SK-N-SH (cell line): ENCODE measurements at regions not wholly inside any gene's neighbourhood (a gene's known extent, or its start where the extent isn't known, plus 50 kb on each side); places are given as distances from the start of the nearest gene placed in this dataset.

Experiments used
- CTCF ChIA-PET: fragments of 300-600, 350-600 bp; formaldehyde crosslinking; extraction: SDS; loops from one replicate; lab custom pipeline; 2021; lab: Yijun Ruan, JAX
- POLR2A ChIA-PET: fragments of 350-600 bp; sonication (Branson Sonifier 250); formaldehyde crosslinking; extraction: SDS; loops from one replicate; lab custom pipeline; 2020; ENCODE audit warnings: antibody characterized with exemption, inconsistent platforms; lab: Yijun Ruan, JAX
- DNase-seq: peaks from one replicate; pipeline ENCODE4 v3.0.0; 2012
- H2AFZ ChIP-seq: fragments of 200-600 bp; sonication (generic); 2 replicates; pipeline ENCODE4 v1.8.1; 2016; ENCODE audit warnings: antibody characterized with exemption, mild to moderate bottlenecking, low read depth
- H3F3A ChIP-seq: fragments of 200-600 bp; sonication (generic); replicated peaks from 2 replicates; pipeline ENCODE3; 2016; ENCODE audit warnings: antibody characterized with exemption, mild to moderate bottlenecking; ENCODE audit not compliant: insufficient read depth
- H3K27ac ChIP-seq, 2 experiments: fragments of 200-500 bp in 1 of 2; fragments of 200-600 bp in 1 of 2; sonication (Bioruptor generic) in 1 of 2; sonication (generic), shearing (Covaris generic) in 1 of 2; 2 replicates each; pipeline versions ENCODE4 v1.5.1 to v1.6.1; 2014 to 2016; ENCODE audit warnings: low read depth in 2 of 2, inconsistent platforms in 1 of 2, low read length in 1 of 2, mild to moderate bottlenecking in 1 of 2, mixed read lengths in 1 of 2
- H3K27me3 ChIP-seq: fragments of 200-600 bp; sonication (generic), shearing (Covaris generic); 2 replicates; pipeline ENCODE4 v1.6.1; 2016; ENCODE audit warnings: mixed run types; ENCODE audit not compliant: insufficient read depth
- H3K36me3 ChIP-seq, 2 experiments: fragments of 200-500 bp in 1 of 2; fragments of 200-600 bp in 1 of 2; sonication (Bioruptor generic) in 1 of 2; sonication (generic) in 1 of 2; replicated peaks in 1 of 2; 2 replicates each; pipeline versions ENCODE3 to v1.5.1; 2014 to 2016; ENCODE audit warnings: low read length in 1 of 2, mild to moderate bottlenecking in 1 of 2; ENCODE audit not compliant: insufficient read depth in 2 of 2, control insufficient read depth in 1 of 2
- H3K4me1 ChIP-seq, 2 experiments: fragments of 200-500 bp in 1 of 2; fragments of 200-600 bp in 1 of 2; sonication (Bioruptor generic) in 1 of 2; sonication (generic), shearing (Covaris generic) in 1 of 2; 2 replicates each; pipeline versions ENCODE4 v1.5.1 to v1.6.1; 2014 to 2016; ENCODE audit warnings: low read depth in 1 of 2, low read length in 1 of 2, mixed run types in 1 of 2; ENCODE audit not compliant: insufficient read depth in 2 of 2, control insufficient read depth in 1 of 2
- H3K4me2 ChIP-seq: fragments of 200-600 bp; sonication (generic), shearing (Covaris generic); 2 replicates; pipeline ENCODE4 v1.6.1; 2017; ENCODE audit warnings: mixed run types
- H3K4me3 ChIP-seq, 2 experiments: fragments of 200-500 bp in 1 of 2; fragments of 200-600 bp in 1 of 2; sonication (Bioruptor generic) in 1 of 2; sonication (generic), shearing (Covaris generic) in 1 of 2; 2 replicates each; pipeline versions ENCODE4 v1.5.1 to v1.8.1; 2014 to 2016; ENCODE audit warnings: low read depth in 2 of 2, inconsistent platforms in 1 of 2, low read length in 1 of 2, mild to moderate bottlenecking in 1 of 2, mixed read lengths in 1 of 2, moderate library complexity in 1 of 2
- H3K79me2 ChIP-seq: fragments of 200-600 bp; sonication (generic); 2 replicates; pipeline ENCODE4 v1.8.1; 2017; ENCODE audit warnings: mild to moderate bottlenecking; ENCODE audit not compliant: insufficient read depth
- H3K9ac ChIP-seq: fragments of 200-600 bp; sonication (generic); 2 replicates; pipeline ENCODE4 v1.6.1; 2017; ENCODE audit warnings: mixed run types
- H3K9me2 ChIP-seq: fragments of 200-600 bp; sonication (generic); 2 replicates; pipeline ENCODE4 v1.6.1; 2017; ENCODE audit warnings: mixed run types
- H3K9me3 ChIP-seq: fragments of 200-600 bp; sonication (generic); 2 replicates; pipeline ENCODE4 v1.6.1; 2017; ENCODE audit warnings: mixed run types, mild to moderate bottlenecking, moderate library complexity
- H4K20me1 ChIP-seq: fragments of 200-600 bp; sonication (generic); 2 replicates; pipeline ENCODE4 v1.6.1; 2017; ENCODE audit warnings: mild to moderate bottlenecking, mixed run types; ENCODE audit not compliant: insufficient read depth
- EP300 ChIP-seq, 2 experiments: IDR thresholded peaks; 2 replicates each; pipeline versions ENCODE4 v1.4.0 to v1.6.1; 2012; ENCODE audit warnings: borderline replicate concordance in 1 of 2, low read depth in 1 of 2, low read length in 1 of 2
- FOSL2 ChIP-seq: IDR thresholded peaks from 2 replicates; pipeline ENCODE4 v1.4.0; 2012; ENCODE audit warnings: low read depth, mild to moderate bottlenecking, moderate library complexity, borderline replicate concordance
- GABPA ChIP-seq: IDR thresholded peaks from 2 replicates; pipeline ENCODE4 v1.4.0; 2012; ENCODE audit warnings: low read depth, mild to moderate bottlenecking
- JUND ChIP-seq: IDR thresholded peaks from 2 replicates; pipeline ENCODE4 v1.4.0; 2012
- MEF2A ChIP-seq: IDR thresholded peaks from 2 replicates; pipeline ENCODE4 v1.4.0; 2012; ENCODE audit warnings: low read depth, borderline replicate concordance
- MXI1 ChIP-seq: IDR thresholded peaks from 2 replicates; pipeline ENCODE4 v1.6.1; 2012; ENCODE audit warnings: mild to moderate bottlenecking, low read depth, low read length, improper control_type of control experiment
- NFIC ChIP-seq: IDR thresholded peaks from 2 replicates; pipeline ENCODE4 v1.4.0; 2012; ENCODE audit warnings: borderline replicate concordance
- PBX3 ChIP-seq: IDR thresholded peaks from 2 replicates; pipeline ENCODE4; 2012
- POLR2AphosphoS5 ChIP-seq: IDR thresholded peaks from 2 replicates; pipeline ENCODE4 v1.6.1; 2012; ENCODE audit warnings: low read depth, low read length
- RAD21 ChIP-seq: IDR thresholded peaks from 2 replicates; pipeline ENCODE4 v1.6.1; 2012; ENCODE audit warnings: mild to moderate bottlenecking, low read length
- RFX5 ChIP-seq: IDR thresholded peaks from 2 replicates; pipeline ENCODE4 v1.6.1; 2012; ENCODE audit warnings: mild to moderate bottlenecking, improper control_type of control experiment, low read length
- RXRA ChIP-seq: IDR thresholded peaks from 2 replicates; pipeline ENCODE4 v1.4.0; 2012; ENCODE audit warnings: low read depth, mild to moderate bottlenecking, borderline replicate concordance
- SIN3A ChIP-seq: IDR thresholded peaks from 2 replicates; pipeline ENCODE4 v1.6.1; 2012; ENCODE audit warnings: low read depth, mild to moderate bottlenecking, low read length, moderate library complexity, borderline replicate concordance
- TAF1 ChIP-seq: IDR thresholded peaks from 2 replicates; pipeline ENCODE4 v1.6.1; 2012; ENCODE audit warnings: low read depth, mild to moderate bottlenecking, low read length, moderate library complexity, borderline replicate concordance
- TCF12 ChIP-seq: IDR thresholded peaks from 2 replicates; pipeline ENCODE4 v1.4.0; 2012
- TEAD4 ChIP-seq: IDR thresholded peaks from 2 replicates; pipeline ENCODE4 v1.4.0; 2012; ENCODE audit warnings: mild to moderate bottlenecking, borderline replicate concordance; ENCODE audit not compliant: insufficient read depth
- USF1 ChIP-seq: IDR thresholded peaks from 2 replicates; pipeline ENCODE4 v1.4.0; 2012; ENCODE audit warnings: low read depth, borderline replicate concordance
- YY1 ChIP-seq: IDR thresholded peaks from 2 replicates; pipeline ENCODE4 v1.4.0; 2012; ENCODE audit warnings: low read depth, mild to moderate bottlenecking
- WGBS: methylation state at CpG from one replicate; pipeline ENCODE4 v1.1.6; 2017; ENCODE audit warnings: low lambda C conversion rate; 5-methylcytosine and 5-hydroxymethylcytosine counted together
- TF ChIP-seq, protein P1 (sequence below): IDR thresholded peaks from 2 replicates; pipeline ENCODE4 v1.4.0; 2012; ENCODE audit warnings: low read depth, borderline replicate concordance
- TF ChIP-seq, protein P2 (sequence below): IDR thresholded peaks from 2 replicates; pipeline ENCODE4 v1.6.1; 2012; ENCODE audit warnings: mild to moderate bottlenecking, low read depth, low read length, moderate library complexity
- TF ChIP-seq, protein P3 (sequence below): fragments of 150-350 bp; IDR thresholded peaks from 2 replicates; pipeline ENCODE4 v1.6.1; 2017; ENCODE audit warnings: antibody characterized with exemption, low read length, low read depth, borderline replicate concordance

- no peak overlapping the region for H3K27ac ChIP-seq
- WGBS = 39% methylated on average over 6 of the region's 6 CpGs
- H3K4me3 ChIP-seq = no peak overlapping the region
- H3F3A ChIP-seq = no peaks in the 10 kb centered on the region
- H3K4me1 ChIP-seq = no peaks in the 10 kb centered on the region
- no peaks in the 10 kb centered on the region for H3K79me2 ChIP-seq
- H2AFZ ChIP-seq = no peak overlapping the region
- H3K27me3 ChIP-seq = no peaks in the 10 kb centered on the region
- TF ChIP-seq RFX5 = no peak
- no peak for TF ChIP-seq RXRA
- no peak for TF ChIP-seq FOSL2
- no peak for TF ChIP-seq SIN3A
- TF ChIP-seq POLR2AphosphoS5 = no peak
- TF ChIP-seq RAD21 = no peak
- no peak for TF ChIP-seq NFIC
- TF ChIP-seq PBX3 = no peak
- no peak for TF ChIP-seq TCF12
- no peak for TF ChIP-seq JUND
- no peak for TF ChIP-seq TEAD4
- no peak for TF ChIP-seq USF1
- TF ChIP-seq, all 33 proteins: peak for 0
- ChIA-PET POLR2A (no interaction called here), CTCF (interaction anchor here (0.7 to 1.2 kb wide), 2 partner anchors 19 to 115 kb away, joined by 3 read pairs; no protein-coding TSS in a partner anchor)
- Histone ChIP-seq H3K4me2 (no peak overlapping the region), H3K9me3 (no peaks in the 10 kb centered on the region), H3K9ac (no peak overlapping the region), H3K36me3 (no peaks in the 10 kb centered on the region), H3K9me2 (no peaks in the 10 kb centered on the region), H4K20me1 (no peaks in the 10 kb centered on the region)
- no peak for DNase-seq
Measured at GRCh38 chr9:87793292-87793691, 67.4 kb downstream of the CTSL start.

GRCh38 chr9:87795178-87795577 is 69.3 kb downstream of the CTSL start:
- no peak for DNase-seq
- H3K9ac ChIP-seq = no peak overlapping the region
- H3K4me2 ChIP-seq = no peak overlapping the region
- no peaks in the 10 kb centered on the region for H4K20me1 ChIP-seq
- no peaks in the 10 kb centered on the region for H3K9me2 ChIP-seq
- ChIA-PET POLR2A (no interaction called here), CTCF (interaction anchor here (0.9 to 1.3 kb wide), 2 partner anchors 17 to 18 kb away, joined by 3 read pairs; no protein-coding TSS in a partner anchor)
- no peaks in the 10 kb centered on the region for H3K79me2 ChIP-seq
- H3F3A ChIP-seq = no peaks in the 10 kb centered on the region
- H3K9me3 ChIP-seq = no peaks in the 10 kb centered on the region
- H2AFZ ChIP-seq = no peak overlapping the region
- WGBS = 32% methylated on average over 4 of the region's 4 CpGs
- H3K36me3 ChIP-seq = no peaks in the 10 kb centered on the region
- no peaks in the 10 kb centered on the region for H3K4me1 ChIP-seq
- H3K4me3 ChIP-seq = no peak overlapping the region
- H3K27me3 ChIP-seq = no peaks in the 10 kb centered on the region
- no peak overlapping the region for H3K27ac ChIP-seq
- TF ChIP-seq POLR2AphosphoS5 (no peak), MXI1 (no peak), MEF2A (no peak), TAF1 (no peak), RFX5 (no peak), TEAD4 (no peak), EP300 (IDR thresholded peaks at IDR 0.05; ENCODE audit: borderline replicate concordance in 1 of 2, low read depth in 1 of 2, low read length in 1 of 2) (no peak), YY1 (no peak), GABPA (no peak)
- TF ChIP-seq, protein P1, sequence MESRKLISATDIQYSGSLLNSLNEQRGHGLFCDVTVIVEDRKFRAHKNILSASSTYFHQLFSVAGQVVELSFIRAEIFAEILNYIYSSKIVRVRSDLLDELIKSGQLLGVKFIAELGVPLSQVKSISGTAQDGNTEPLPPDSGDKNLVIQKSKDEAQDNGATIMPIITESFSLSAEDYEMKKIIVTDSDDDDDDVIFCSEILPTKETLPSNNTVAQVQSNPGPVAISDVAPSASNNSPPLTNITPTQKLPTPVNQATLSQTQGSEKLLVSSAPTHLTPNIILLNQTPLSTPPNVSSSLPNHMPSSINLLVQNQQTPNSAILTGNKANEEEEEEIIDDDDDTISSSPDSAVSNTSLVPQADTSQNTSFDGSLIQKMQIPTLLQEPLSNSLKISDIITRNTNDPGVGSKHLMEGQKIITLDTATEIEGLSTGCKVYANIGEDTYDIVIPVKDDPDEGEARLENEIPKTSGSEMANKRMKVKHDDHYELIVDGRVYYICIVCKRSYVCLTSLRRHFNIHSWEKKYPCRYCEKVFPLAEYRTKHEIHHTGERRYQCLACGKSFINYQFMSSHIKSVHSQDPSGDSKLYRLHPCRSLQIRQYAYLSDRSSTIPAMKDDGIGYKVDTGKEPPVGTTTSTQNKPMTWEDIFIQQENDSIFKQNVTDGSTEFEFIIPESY = no peak
- TF ChIP-seq, protein P2, sequence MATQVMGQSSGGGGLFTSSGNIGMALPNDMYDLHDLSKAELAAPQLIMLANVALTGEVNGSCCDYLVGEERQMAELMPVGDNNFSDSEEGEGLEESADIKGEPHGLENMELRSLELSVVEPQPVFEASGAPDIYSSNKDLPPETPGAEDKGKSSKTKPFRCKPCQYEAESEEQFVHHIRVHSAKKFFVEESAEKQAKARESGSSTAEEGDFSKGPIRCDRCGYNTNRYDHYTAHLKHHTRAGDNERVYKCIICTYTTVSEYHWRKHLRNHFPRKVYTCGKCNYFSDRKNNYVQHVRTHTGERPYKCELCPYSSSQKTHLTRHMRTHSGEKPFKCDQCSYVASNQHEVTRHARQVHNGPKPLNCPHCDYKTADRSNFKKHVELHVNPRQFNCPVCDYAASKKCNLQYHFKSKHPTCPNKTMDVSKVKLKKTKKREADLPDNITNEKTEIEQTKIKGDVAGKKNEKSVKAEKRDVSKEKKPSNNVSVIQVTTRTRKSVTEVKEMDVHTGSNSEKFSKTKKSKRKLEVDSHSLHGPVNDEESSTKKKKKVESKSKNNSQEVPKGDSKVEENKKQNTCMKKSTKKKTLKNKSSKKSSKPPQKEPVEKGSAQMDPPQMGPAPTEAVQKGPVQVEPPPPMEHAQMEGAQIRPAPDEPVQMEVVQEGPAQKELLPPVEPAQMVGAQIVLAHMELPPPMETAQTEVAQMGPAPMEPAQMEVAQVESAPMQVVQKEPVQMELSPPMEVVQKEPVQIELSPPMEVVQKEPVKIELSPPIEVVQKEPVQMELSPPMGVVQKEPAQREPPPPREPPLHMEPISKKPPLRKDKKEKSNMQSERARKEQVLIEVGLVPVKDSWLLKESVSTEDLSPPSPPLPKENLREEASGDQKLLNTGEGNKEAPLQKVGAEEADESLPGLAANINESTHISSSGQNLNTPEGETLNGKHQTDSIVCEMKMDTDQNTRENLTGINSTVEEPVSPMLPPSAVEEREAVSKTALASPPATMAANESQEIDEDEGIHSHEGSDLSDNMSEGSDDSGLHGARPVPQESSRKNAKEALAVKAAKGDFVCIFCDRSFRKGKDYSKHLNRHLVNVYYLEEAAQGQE = no peak
- TF ChIP-seq, protein P3, sequence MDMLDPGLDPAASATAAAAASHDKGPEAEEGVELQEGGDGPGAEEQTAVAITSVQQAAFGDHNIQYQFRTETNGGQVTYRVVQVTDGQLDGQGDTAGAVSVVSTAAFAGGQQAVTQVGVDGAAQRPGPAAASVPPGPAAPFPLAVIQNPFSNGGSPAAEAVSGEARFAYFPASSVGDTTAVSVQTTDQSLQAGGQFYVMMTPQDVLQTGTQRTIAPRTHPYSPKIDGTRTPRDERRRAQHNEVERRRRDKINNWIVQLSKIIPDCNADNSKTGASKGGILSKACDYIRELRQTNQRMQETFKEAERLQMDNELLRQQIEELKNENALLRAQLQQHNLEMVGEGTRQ = no peak
